Activated CD4-positive, alpha-beta T cell treated with anti-CD3 and anti-CD28 coated beads, Interleukin-2, amount 50 U/mL, for 16 hours (primary cell): ENCODE measurements at regions not wholly inside any gene's neighbourhood (a gene's known extent, or its start where the extent isn't known, plus 50 kb on each side); places are given as distances from the start of the nearest gene placed in this dataset.

ENCODE experiments used
- DNase-seq: peaks from one replicate; pipeline ENCODE4 v3.0.0-alpha.2; 2020

DNA sequence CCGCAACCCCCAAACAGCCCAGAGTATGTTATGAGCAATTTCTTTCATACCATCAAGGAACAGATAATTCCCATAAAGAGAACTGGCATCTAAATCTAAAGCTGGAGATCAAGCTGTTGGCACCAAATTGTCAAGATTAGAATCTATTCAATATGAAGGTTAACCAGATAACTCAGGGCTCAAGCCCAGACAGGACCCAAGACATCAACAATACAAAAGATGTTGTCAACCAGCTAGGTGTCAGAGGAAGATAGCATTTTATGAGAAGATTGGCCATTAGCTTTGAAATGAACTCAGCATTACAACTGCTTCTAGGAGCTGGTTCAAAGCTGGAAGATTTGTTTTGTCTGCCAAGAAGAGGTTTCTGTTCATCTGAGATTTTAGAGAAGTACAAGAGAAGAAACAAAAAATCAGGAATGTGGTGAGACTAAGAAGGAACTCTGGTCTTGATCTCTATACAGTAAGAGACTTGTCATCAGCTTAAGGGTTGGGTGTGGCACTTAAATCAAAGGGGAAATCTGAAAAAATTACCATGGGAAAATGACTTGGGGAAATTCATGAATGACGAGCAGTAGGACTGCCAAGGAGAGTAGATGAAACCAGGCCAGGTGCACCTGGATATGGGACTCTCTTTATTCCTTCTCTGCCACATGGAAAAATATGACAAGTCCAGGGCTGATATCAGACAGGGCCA lies 64.2 kb upstream of the COX10 start:
- no peak for DNase-seq

DNA sequence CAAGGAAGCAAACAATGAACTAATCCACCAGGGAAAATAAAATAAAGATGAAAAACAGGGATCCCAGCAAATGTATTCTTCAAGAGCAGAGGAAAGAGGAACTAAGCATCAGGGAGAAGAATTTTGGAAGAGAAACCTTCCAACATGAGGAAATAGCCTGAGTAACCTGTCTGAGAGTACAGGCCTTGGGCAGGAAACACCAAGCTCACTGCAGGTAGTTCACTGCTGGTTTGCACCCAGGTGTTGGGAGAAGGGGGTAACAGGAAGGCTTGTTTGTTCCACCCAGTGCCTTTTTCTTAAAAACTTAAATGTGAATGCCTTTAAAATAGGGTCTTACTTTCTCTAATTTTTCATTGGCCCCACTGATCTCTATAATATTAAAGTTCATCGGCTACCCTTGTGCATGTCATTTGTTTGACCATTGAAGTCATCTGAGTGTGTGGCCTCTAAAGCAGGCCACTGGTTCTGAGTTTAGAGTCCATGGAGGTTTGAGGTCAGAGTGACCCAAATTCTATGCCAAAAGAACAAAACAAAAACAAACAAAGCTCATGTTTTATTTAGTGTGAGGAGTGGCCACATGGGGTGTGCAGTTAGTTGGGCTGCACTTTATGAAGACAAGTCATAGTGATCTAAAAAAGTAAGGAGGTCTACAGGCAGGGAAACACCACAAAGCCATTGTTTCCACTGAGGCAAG lies 62.9 kb upstream of the COX10 start:
- DNase-seq = no peak

DNA sequence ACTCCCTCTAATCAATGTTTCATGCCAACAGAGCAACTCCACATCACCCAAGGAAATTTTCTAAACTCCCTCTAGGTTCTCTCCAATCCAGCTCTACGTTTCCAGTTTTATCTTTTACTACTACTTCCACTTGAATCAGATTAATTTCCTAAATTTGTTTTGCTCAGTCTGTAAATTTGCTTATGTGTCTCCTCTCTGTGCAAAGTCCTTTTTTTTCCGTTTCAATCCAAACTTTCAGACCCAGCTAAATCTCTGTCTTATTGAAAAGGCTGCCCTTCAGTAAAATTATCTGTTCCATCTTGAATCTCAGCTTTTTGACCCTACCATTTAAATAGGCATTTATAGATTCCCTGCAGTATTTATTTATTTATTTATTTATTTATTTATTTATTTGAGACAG lies 61.4 kb upstream of the COX10 start:
- DNase-seq = no peak

DNA sequence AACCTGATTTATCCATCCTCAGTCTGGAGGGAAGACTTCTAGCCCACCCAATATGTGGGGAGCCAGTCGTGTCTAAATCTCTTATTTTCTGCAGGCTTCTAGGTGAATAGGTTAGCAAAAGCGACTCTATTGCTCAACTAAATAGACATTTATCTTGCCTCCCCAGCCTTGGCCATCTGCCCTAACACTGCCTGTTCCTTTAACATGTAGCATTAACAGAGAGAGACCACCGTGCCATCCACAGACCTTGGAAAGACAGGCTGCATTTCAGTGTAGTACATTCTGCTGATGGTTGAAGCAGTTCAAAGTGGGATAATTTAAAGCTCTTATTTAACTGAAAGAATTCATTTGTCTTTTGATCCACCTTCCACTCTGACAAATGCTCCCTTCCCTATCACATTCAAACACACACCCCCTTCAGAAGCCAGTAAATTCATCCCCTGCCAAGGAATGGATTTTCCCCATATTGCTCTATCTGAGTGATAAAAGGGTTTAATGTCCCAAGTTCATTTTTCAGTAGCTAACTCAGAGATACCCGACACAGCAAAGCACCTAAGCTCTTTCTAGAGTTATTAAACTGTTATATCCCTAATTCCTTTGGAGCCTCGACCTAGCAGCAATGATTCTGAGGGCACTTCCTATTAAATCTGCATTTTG lies 58.1 kb upstream of the COX10 start:
- DNase-seq = no peak

DNA sequence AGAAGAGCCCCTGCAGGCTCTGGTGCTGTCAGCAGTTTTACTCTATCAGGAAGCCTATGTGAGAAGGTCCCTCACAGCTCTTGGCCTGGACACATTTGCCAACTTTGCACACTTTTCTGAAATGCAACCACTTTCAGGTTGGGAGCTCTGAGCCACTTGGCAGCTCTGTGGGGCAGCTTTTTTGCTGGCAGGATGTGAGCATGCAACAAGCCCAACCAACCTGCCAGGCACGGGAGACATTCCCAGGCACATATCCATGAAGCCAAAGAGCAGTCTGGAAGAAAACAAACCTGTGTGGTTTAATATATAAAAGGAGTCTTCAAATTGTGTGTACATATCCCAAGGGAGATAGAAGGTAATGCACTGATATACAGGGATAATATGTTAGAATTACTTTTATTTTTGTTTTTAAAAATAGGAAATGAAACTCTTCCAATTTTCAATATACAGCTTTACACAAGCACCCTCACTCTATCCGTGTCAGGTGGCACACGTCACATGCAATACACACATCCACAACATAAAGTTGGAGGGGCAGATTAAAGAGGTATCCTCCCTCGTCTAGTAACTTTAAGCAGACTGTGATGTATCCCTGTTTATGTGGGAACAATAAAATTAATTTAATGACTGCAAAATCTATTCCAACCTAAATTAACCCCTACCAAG lies 57.4 kb upstream of the COX10 start:
- DNase-seq = no peak

DNA sequence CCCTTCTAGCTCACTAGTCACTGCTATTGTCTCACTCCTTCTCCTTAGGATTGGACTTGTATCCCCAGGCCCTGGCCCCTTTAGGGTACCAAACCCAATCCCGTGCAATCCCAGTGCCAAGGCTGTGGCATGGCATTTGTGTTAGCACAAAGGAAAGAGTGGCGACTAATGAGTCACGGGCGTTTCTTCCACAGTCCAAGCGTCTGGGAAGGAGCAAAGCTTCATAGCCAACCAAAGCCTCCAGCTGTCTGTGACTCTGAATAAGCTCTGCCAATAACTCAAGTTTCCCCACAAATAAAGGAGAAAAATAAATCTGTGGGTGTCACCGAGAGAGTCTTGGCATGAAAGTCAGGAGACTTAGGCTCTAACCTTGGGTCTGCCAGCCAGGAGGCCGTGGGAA lies 54.6 kb upstream of the COX10 start:
- DNase-seq = no peak

DNA sequence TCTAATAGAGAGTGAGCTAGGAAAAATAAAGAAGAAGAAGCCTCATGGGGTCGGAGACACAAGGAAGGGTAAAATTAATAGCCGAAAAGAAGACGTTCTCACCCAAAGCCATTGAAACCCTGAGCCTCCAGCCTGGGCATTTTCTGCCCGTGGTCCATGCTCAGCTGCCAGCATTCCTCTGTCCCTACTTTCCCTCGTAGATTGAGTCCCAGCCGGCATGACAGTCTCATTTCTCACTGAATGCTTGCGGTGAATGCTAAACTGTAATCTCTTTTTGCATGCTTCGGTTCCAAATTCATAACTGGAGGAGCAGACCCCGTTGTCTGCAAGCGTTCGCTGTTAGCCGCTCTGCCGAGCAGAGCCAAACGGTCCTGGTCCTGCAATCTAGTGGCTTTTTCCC lies 54.0 kb upstream of the COX10 start:
- DNase-seq = no peak

DNA sequence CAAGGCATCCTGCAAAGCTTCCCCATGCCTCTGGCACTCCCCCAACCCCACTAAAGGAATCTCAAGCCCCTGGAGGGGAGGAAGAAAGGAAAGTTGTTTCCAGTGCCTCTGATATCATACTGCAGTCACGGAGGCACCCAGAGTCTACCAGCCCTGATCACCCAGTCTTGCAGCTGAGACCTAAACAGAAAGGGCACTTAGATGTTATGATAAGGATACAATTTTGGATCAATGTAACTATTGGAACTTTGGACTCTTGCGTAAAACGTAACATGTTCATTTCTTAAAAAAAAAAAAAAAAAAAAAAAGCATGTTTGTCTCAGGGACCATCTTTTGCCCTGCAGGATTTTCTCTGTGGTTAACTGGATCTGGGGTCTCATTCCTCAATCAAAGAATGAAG lies 52.4 kb upstream of the COX10 start:
- DNase-seq = no peak

DNA sequence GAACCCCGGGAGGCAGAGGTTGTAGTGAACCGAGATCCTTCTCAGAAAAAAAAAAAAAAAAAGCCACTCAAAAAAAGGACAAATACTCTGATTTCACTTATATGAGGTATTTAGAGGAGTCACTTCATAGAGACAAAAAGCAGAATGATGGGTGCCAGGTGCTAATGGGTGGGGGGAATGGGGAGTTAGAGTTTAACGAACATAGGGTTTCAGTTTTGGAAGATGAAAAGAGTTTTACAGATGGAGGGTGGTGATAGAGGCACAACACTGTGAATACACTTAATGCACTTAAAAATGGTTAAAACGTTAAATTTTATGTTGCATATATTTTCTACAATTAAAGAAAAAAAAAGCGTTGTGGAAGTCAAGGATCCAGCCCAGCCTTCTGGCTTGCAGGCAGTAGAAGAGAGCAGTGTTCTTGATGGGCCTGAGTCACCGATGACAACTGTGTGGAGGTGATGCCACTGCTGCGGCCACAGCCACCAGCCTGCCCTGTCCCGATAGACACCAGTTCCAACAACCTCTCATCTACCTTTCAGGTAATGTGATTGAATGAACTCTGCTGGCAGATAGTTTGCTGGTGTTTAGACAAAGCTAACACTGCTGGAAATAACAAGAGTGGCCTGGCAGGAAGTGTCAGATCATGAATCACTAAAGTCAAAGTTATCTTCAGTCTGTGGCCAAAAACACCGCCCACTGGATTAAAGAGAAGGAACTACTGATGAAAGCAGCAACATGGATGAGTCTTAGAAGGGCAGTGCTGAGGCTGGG lies 49.9 kb upstream of the COX10 start:
- DNase-seq = peak; percentile 24
